ENCODE measurements at regions not wholly inside any gene's neighbourhood (a gene's known extent, or its start where the extent isn't known, plus 50 kb on each side); places are given as distances from the start of the nearest gene placed in this dataset.

DNA sequence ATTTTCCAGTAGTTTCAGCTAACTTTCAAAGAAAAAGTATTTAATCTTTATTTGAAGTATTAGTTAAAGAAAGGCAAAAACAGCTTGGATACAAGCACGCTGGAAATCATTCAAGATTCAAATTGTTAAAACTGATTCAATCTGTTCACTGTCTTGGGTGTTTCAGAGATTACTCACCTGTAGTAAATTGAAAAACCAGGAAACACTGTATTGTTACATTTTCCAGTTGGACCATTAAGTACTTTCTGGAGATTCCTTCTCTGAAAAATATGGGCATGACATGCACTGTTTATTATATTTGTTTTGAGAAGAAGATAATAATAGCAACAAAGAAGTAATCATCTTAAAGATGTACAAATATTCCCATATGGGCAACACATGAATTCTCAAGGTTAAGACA is 196.1 kb downstream of the UBE2E3 start:
- H3F3A ChIP-seq (ENCODE audit: low read depth), result no peaks in the 10 kb centered on the region
- Mint-ChIP-seq H3K4me3 (no peak overlapping the region), H3K9me3 (no peaks in the 10 kb centered on the region), H3K36me3 (no peaks in the 10 kb centered on the region), H3K27me3 (ENCODE audit: insufficient read depth, low read depth) (no peaks in the 10 kb centered on the region), H3K4me1 (peaks cover 21% of the 10 kb centered on the region), H3K27ac (no peak overlapping the region)
- no peak overlapping the region for H3K27ac ChIP-seq
- no peak for DNase-seq (ENCODE audit: low spot score)
- H4K20me1 ChIP-seq (ENCODE audit: low read depth), result no peaks in the 10 kb centered on the region
- H3K4me2 ChIP-seq, result no peak overlapping the region
- no peak overlapping the region for H3K9ac ChIP-seq
- TF ChIP-seq, protein P1, sequence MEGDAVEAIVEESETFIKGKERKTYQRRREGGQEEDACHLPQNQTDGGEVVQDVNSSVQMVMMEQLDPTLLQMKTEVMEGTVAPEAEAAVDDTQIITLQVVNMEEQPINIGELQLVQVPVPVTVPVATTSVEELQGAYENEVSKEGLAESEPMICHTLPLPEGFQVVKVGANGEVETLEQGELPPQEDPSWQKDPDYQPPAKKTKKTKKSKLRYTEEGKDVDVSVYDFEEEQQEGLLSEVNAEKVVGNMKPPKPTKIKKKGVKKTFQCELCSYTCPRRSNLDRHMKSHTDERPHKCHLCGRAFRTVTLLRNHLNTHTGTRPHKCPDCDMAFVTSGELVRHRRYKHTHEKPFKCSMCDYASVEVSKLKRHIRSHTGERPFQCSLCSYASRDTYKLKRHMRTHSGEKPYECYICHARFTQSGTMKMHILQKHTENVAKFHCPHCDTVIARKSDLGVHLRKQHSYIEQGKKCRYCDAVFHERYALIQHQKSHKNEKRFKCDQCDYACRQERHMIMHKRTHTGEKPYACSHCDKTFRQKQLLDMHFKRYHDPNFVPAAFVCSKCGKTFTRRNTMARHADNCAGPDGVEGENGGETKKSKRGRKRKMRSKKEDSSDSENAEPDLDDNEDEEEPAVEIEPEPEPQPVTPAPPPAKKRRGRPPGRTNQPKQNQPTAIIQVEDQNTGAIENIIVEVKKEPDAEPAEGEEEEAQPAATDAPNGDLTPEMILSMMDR (IDR thresholded peaks at IDR 0.05), result no peak
- TF ChIP-seq EZH2phosphoT487 (IDR thresholded peaks at IDR 0.05), result no peak
- TF ChIP-seq EZH2 (IDR thresholded peaks at IDR 0.05), result no peak
- no peaks in the 10 kb centered on the region for H3K36me3 ChIP-seq
- no peak overlapping the region for H3K4me3 ChIP-seq
- H2AFZ ChIP-seq (replicated peaks), result no peak overlapping the region
- no peaks in the 10 kb centered on the region for H3K27me3 ChIP-seq
- no peaks in the 10 kb centered on the region for H3K79me2 ChIP-seq (ENCODE audit: low read depth)
- H3K4me1 ChIP-seq, result no peaks in the 10 kb centered on the region
- H3K9me3 ChIP-seq (ENCODE audit: low read depth), result no peaks in the 10 kb centered on the region

DNA sequence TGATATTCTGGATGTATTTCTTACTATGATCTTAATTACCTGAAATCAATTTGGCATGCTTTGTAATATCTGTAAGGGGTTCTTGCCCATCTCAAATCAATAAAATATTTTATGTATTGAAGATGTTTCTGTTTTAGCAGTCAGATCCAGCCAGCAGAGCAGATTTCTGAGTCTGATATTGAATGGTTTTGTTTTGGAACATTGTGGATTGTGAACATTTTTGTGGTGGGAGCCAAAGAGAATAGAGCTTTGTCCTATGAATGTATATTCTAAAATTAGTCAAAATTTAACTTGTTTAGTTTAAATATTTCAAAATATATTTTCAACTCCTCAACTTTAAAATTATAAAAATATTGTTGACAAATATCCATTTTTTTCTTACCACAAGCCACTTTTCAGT is 197.0 kb downstream of the UBE2E3 start:
- Histone ChIP-seq H3K4me3 (no peak overlapping the region), H3K27ac (no peak overlapping the region), H2AFZ (replicated peaks) (no peak overlapping the region), H3K9me3 (ENCODE audit: low read depth) (no peaks in the 10 kb centered on the region), H3K27me3 (no peaks in the 10 kb centered on the region), H3F3A (ENCODE audit: low read depth) (no peaks in the 10 kb centered on the region), H3K36me3 (no peaks in the 10 kb centered on the region), H4K20me1 (ENCODE audit: low read depth) (no peaks in the 10 kb centered on the region), H3K79me2 (ENCODE audit: low read depth) (no peaks in the 10 kb centered on the region), H3K4me2 (no peak overlapping the region), H3K9ac (no peak overlapping the region), H3K4me1 (no peaks in the 10 kb centered on the region)
- H3K27ac Mint-ChIP-seq, result no peak overlapping the region
- no peaks in the 10 kb centered on the region for H3K36me3 Mint-ChIP-seq
- no peaks in the 10 kb centered on the region for H3K27me3 Mint-ChIP-seq (ENCODE audit: insufficient read depth, low read depth)
- no peak for DNase-seq (ENCODE audit: low spot score)
- no peak overlapping the region for H3K4me3 Mint-ChIP-seq
- peaks cover 21% of the 10 kb centered on the region for H3K4me1 Mint-ChIP-seq
- H3K9me3 Mint-ChIP-seq, result no peaks in the 10 kb centered on the region
- TF ChIP-seq EZH2 (IDR thresholded peaks at IDR 0.05) (no peak), EZH2phosphoT487 (IDR thresholded peaks at IDR 0.05) (no peak)
- TF ChIP-seq, protein P1 (IDR thresholded peaks at IDR 0.05), result no peak

DNA sequence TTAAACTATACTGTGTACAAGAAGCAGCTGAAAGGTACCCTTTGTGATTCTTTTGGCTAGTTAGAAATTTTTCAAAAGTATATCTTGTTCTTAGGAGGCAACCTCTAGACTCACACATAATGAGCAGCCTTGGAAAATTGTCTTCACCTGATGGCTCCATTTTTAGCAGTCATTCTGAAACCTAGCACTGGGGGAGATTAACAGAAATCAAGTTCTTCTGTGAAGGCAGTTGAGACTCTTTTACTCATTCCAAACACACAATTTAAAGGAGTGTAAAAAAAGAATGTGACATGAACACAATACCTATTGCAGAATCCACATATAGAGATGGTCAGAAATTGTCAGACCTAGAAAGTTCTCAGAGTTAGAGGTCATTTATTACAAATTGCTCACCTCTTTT is 197.7 kb downstream of the UBE2E3 start:
- Mint-ChIP-seq H3K27ac (no peak overlapping the region), H3K4me1 (peaks cover 21% of the 10 kb centered on the region), H3K4me3 (no peak overlapping the region), H3K36me3 (no peaks in the 10 kb centered on the region), H3K27me3 (ENCODE audit: insufficient read depth, low read depth) (no peaks in the 10 kb centered on the region), H3K9me3 (no peaks in the 10 kb centered on the region)
- Histone ChIP-seq H4K20me1 (ENCODE audit: low read depth) (no peaks in the 10 kb centered on the region), H3K9me3 (ENCODE audit: low read depth) (no peaks in the 10 kb centered on the region), H3K4me2 (no peak overlapping the region), H3K27ac (no peak overlapping the region), H3K4me1 (no peaks in the 10 kb centered on the region), H3K4me3 (no peak overlapping the region), H3K9ac (no peak overlapping the region), H2AFZ (replicated peaks) (no peak overlapping the region), H3F3A (ENCODE audit: low read depth) (no peaks in the 10 kb centered on the region), H3K27me3 (no peaks in the 10 kb centered on the region), H3K79me2 (ENCODE audit: low read depth) (no peaks in the 10 kb centered on the region), H3K36me3 (no peaks in the 10 kb centered on the region)
- TF ChIP-seq, protein P1 (IDR thresholded peaks at IDR 0.05), result no peak
- TF ChIP-seq EZH2 (IDR thresholded peaks at IDR 0.05) (no peak), EZH2phosphoT487 (IDR thresholded peaks at IDR 0.05) (no peak)
- DNase-seq (ENCODE audit: low spot score), result no peak

Data from neural progenitor cell (in vitro differentiated cells).